ENCODE measurements at regions not wholly inside any gene's neighbourhood (a gene's known extent, or its start where the extent isn't known, plus 50 kb on each side); places are given as distances from the start of the nearest gene placed in this dataset.

DNA sequence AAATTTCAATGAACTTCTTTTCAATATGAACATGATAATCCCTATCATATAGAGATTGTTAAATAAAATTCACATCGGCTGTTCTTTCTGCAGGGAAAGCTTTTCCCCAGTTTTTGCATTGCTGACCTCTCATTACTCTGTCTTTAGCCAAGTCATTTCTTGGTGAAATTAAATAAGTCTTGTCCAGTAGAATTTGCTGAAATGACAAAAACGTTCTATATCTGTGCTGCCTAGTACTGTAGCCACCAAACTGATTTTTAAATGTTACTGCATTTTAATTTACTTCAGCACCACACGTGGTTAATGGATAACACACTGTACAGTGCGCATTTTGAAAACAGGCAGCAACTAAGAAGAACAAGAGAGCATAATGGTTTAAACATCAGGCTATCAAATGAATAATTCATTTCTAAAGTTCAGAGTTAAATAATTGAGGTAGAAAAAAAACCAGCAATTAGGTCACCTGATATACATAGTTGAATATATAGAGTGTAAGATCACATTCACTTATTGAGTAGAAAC is 178.9 kb downstream of the LIG4 start:
- H4K20me1 ChIP-seq (ENCODE audit: insufficient read depth) = no peaks in the 10 kb centered on the region
- H3K79me2 ChIP-seq (ENCODE audit: low read depth) = no peaks in the 10 kb centered on the region
- H2AFZ ChIP-seq = no peak overlapping the region
- BruUV-seq (replicated peaks) = no TSS peak
- DNase-seq = no peak
- H3K27ac ChIP-seq = no peak overlapping the region
- no peaks in the 10 kb centered on the region for H3K9me2 ChIP-seq (ENCODE audit: insufficient read depth)
- no peak overlapping the region for H3K4me2 ChIP-seq
- no peaks in the 10 kb centered on the region for H3K9me3 ChIP-seq (ENCODE audit: insufficient read depth, low read depth)
- ChIA-PET CTCF (no interaction called here), POLR2A (ENCODE audit: unreplicated experiment) (no interaction called here)
- no peaks in the 10 kb centered on the region for H3K27me3 ChIP-seq (ENCODE audit: insufficient read depth, low read depth)
- H3F3A ChIP-seq (ENCODE audit: insufficient read depth, low read depth) = no peaks in the 10 kb centered on the region
- H3K4me1 ChIP-seq (replicated peaks; ENCODE audit: insufficient read depth) = peaks cover 5% of the 10 kb centered on the region; the same call in 1 of the 2 replicates
- no peak overlapping the region for H3K4me3 ChIP-seq
- TF ChIP-seq EZH2 (IDR thresholded peaks at IDR 0.05; ENCODE audit: low read depth) = no peak
- no peak for TF ChIP-seq CTCF (conservative IDR thresholded peaks at IDR 0.05)
- intact Hi-C loops (cut with micrococcal nuclease; ENCODE audit: unreplicated experiment) = no loop called here
- H3K36me3 ChIP-seq (ENCODE audit: low read depth) = no peaks in the 10 kb centered on the region

DNA sequence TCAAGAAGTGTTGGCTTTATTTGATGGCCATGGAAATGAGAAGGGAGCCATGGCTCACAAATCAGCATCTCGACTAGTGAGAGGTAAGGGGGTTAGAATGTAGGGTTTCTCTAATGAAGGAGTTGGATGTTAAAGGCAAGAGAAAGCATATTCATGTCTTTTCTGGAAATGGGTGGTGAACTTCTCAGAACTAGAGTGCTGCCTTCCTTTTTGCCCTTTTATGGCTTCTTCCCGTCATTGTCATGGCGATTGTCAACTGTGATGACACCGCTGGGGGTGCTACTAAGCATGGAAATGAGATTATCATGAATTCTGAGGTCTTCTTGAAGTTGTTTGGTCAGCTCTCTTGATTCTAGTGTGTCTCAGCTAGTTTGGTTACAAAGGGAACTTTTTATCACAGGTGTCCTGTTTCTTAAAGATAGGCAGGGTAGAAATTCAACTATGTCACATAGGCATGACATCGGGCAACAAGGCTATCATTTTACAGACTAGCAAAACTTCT is 180.4 kb downstream of the LIG4 start:
- H3K9me3 ChIP-seq (ENCODE audit: insufficient read depth, low read depth) = no peaks in the 10 kb centered on the region
- TF ChIP-seq CTCF (conservative IDR thresholded peaks at IDR 0.05) (no peak), EZH2 (IDR thresholded peaks at IDR 0.05; ENCODE audit: low read depth) (no peak)
- no peaks in the 10 kb centered on the region for H3K27me3 ChIP-seq (ENCODE audit: insufficient read depth, low read depth)
- no peaks in the 10 kb centered on the region for H3K9me2 ChIP-seq (ENCODE audit: insufficient read depth)
- ChIA-PET CTCF (no interaction called here), POLR2A (ENCODE audit: unreplicated experiment) (no interaction called here)
- intact Hi-C loops (cut with micrococcal nuclease; ENCODE audit: unreplicated experiment) = no loop called here
- H3K79me2 ChIP-seq (ENCODE audit: low read depth) = no peaks in the 10 kb centered on the region
- H3F3A ChIP-seq (ENCODE audit: insufficient read depth, low read depth) = no peaks in the 10 kb centered on the region
- no peak for DNase-seq
- H3K4me3 ChIP-seq = no peak overlapping the region
- H3K4me1 ChIP-seq (replicated peaks; ENCODE audit: insufficient read depth) = peaks cover 5% of the 10 kb centered on the region; the same call in 1 of the 2 replicates
- no peaks in the 10 kb centered on the region for H3K36me3 ChIP-seq (ENCODE audit: low read depth)
- H3K4me2 ChIP-seq = no peak overlapping the region
- no peaks in the 10 kb centered on the region for H4K20me1 ChIP-seq (ENCODE audit: insufficient read depth)
- no peak overlapping the region for H2AFZ ChIP-seq
- no TSS peak for BruUV-seq (replicated peaks)
- no peak overlapping the region for H3K27ac ChIP-seq

DNA sequence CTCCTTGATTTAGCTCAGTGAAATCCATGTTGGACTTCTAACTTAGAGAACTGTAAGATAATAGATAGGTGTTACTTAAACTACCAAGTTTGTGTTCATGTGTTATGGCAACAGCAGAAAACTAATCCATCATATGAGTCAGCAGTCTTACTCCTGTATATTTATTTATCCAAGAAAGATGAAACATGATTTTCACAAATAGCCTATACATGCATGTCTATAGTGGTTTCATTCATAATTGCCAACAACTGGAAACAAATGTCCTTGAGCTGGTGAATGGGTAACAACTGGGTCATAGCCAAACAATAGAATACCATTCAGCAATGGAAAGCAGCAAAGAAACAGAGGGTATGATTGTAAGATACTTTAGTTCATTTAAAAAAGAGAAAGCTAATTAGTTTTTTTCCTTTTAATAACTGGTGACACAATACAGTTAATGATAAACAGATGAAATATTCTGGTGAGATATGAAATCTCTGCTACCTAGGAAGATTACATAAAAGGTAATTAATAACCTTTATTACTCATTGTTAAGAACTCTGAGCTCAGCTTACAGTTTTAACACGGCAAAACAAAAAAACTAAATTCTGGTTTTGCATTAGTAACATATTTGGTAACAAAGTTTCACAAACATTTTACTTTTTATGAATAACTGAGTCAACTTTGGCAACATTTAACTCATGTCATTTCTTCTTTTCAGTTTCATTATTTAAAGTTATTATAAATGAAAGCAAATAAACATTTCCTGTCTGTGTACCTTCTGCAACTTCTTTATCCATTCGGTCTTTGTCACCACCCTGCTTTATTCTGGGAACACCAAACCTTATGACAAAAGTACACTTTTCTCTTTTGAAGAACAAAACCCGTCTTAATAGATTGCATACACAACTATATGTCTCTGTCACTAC is 181.3 kb downstream of the LIG4 start:
- Histone ChIP-seq H3K27ac (no peak overlapping the region), H3K36me3 (ENCODE audit: low read depth) (no peaks in the 10 kb centered on the region), H3K4me2 (no peak overlapping the region), H3K79me2 (ENCODE audit: low read depth) (no peaks in the 10 kb centered on the region), H3K4me3 (no peak overlapping the region), H3F3A (ENCODE audit: insufficient read depth, low read depth) (no peaks in the 10 kb centered on the region), H2AFZ (no peak overlapping the region), H3K27me3 (ENCODE audit: insufficient read depth, low read depth) (no peaks in the 10 kb centered on the region), H3K4me1 (replicated peaks; ENCODE audit: insufficient read depth) (peaks cover 5% of the 10 kb centered on the region; the same call in 1 of the 2 replicates), H3K9me3 (ENCODE audit: insufficient read depth, low read depth) (no peaks in the 10 kb centered on the region), H4K20me1 (ENCODE audit: insufficient read depth) (no peaks in the 10 kb centered on the region), H3K9me2 (ENCODE audit: insufficient read depth) (no peaks in the 10 kb centered on the region)
- DNase-seq = peak in 1 of 2 experiments; percentile 68
- intact Hi-C loops (cut with micrococcal nuclease; ENCODE audit: unreplicated experiment) = no loop called here
- no TSS peak for BruUV-seq (replicated peaks)
- ChIA-PET CTCF (no interaction called here), POLR2A (ENCODE audit: unreplicated experiment) (no interaction called here)
- TF ChIP-seq EZH2 (IDR thresholded peaks at IDR 0.05; ENCODE audit: low read depth) (no peak), CTCF (conservative IDR thresholded peaks at IDR 0.05) (no peak)
